ENCODE measurements at regions not wholly inside any gene's neighbourhood (a gene's known extent, or its start where the extent isn't known, plus 50 kb on each side); places are given as distances from the start of the nearest gene placed in this dataset.
"Not testable (repeated sequence)": the region's sequence is repeated elsewhere in the genome, so short reads cannot be mapped to it uniquely, and the experiment has no call there.

DNA sequence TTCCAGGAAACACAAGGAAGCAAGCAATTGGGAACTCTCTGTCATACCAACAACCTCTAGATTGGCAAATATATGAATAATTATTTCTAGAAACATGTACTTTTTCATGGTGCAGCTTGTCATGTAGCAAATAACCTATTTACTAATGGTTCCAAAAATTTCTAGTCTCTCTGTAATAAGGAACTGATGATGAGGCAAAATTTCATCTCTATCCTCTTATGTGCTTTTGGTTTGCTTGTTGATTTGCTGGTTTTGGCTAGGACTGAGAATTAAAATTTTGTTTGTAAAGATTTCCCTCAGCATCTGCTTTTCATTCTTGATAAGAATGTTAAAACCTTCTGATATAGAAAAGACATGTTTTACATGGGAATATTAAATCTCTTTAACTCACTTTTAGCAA, 123.2 kb upstream of the UFM1 start:
- DNase-seq (ENCODE audit: low spot score) (no peak), ATAC-seq (ENCODE audit: low FRiP score) (no peak)
- TF ChIP-seq CTCF (IDR thresholded peaks at IDR 0.05) = no peak

DNA sequence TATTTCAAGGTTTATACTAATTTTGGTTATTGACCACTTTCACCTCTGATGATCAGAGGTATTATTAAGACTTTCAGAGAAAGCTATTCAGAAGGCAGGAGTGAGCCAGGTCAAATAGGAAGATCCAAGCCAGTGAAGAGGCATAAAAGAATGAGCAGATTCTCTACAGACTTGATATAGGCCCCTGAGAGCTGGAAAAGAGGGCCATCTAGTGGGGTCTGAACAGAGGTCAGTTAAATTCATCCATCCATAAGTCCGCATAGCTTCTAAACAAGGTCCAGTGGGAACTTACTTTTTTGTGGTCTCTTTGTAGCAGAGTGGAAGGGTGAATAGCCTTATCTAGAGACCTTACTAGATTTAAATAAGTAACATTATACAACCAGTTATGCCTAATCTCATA, 126.6 kb upstream of the UFM1 start:
- DNase-seq (ENCODE audit: low spot score) (no peak), ATAC-seq (ENCODE audit: low FRiP score) (no peak)
- TF ChIP-seq CTCF (IDR thresholded peaks at IDR 0.05) = no peak

DNA sequence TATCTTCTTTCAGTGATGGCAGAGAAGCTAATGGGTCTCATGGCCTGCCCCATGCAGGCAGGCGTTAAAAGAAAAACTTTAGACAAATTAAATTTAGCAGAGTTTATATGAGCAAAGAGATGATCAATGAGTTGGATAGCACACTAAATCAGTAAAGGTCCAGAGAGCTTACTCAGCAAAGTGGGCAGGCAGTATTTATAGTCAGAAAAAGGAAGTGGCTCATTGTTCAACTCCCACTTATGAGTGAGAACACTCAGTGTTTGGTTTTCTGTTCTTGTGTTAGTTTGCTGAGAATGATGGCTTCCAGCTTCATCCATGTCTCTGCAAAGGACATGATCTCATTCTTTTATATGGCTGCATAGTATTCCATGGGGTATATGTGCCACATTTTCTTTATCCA, 128.5 kb upstream of the UFM1 start:
- not testable (repeated sequence) for DNase-seq (ENCODE audit: low spot score); ATAC-seq (ENCODE audit: low FRiP score)

GRCh38 chr13:38216181-38216580, 133.5 kb upstream of the UFM1 start:
- no peak for ATAC-seq (ENCODE audit: low FRiP score)
- no peak for DNase-seq (ENCODE audit: low spot score)
- no peak for TF ChIP-seq CTCF (IDR thresholded peaks at IDR 0.05)

GRCh38 chr13:38213314-38213713, 136.3 kb upstream of the UFM1 start:
- no peak for TF ChIP-seq CTCF (IDR thresholded peaks at IDR 0.05)
- DNase-seq (ENCODE audit: low spot score) = no peak
- no peak for ATAC-seq (ENCODE audit: low FRiP score)

DNA sequence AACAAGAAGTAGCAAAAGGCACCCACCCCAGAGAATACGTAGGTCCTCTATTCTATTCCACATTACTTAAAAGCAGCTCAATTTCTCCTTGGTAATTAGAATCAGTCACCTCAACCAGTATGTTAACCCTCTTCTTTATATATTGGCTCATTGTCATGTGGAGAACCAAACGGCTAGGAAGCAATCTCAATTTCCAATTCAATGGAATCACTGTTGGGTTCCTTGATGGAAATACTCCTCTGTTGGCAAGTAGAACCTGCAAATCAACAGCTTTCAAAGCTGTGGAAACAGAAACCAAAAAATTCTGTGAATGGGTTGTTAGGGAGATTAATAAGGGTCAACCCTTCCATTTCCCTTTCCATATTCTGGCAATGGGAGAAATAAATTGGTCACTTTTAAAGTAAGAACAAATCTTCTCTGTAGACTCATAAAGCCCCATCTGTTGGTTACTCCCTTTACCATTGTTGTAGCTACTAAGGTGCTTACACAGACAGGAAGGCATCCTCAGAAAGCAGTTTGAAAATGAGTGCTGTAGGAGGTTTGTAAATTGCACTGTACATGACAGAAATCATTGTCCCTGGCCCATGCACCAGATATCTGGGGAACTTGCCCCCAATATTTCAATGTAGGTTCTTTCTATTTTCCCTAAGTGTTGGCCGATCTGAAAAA, 138.6 kb upstream of the UFM1 start:
- no peak for TF ChIP-seq CTCF (IDR thresholded peaks at IDR 0.05)
- DNase-seq (ENCODE audit: low spot score) (no peak), ATAC-seq (ENCODE audit: low FRiP score) (no peak)

GRCh38 chr13:38204556-38204955, 145.1 kb upstream of the UFM1 start:
- no peak for TF ChIP-seq CTCF (IDR thresholded peaks at IDR 0.05)
- DNase-seq (ENCODE audit: low spot score) (no peak), ATAC-seq (ENCODE audit: low FRiP score) (no peak)

DNA sequence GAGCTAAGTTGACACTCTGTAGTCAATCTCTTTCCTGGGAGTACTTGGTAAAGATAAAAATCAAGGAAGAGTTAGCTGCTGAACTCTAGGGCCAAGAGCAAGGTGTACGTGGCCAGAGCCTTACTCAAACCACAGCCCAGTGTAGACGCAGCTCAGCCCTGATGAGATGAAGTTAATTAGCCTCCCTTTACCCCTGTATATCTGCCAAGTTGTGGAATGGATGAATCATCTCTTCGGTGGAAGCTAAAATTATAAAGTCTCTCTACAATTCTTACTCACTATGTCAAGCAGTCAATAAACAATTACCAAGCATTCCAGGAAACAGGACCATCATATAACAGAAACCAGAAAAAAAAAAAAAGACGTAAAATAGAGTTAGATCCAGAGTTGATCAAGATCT, 146.9 kb upstream of the UFM1 start:
- ATAC-seq (ENCODE audit: low FRiP score) (no peak), DNase-seq (ENCODE audit: low spot score) (no peak)
- TF ChIP-seq CTCF (IDR thresholded peaks at IDR 0.05) = no peak
